Activated CD4-positive, alpha-beta T cell treated with anti-CD3 and anti-CD28 coated beads, Interleukin-2, amount 10 ng/mL, durations not matched to agents 7 days and 5 days (primary cell): ENCODE measurements at regions not wholly inside any gene's neighbourhood (a gene's known extent, or its start where the extent isn't known, plus 50 kb on each side); places are given as distances from the start of the nearest gene placed in this dataset.

Source experiments
- CTCF ChIA-PET: fragments of 350-600 bp; sonication (Branson Sonifier 250); formaldehyde crosslinking; loops from one replicate; lab custom pipeline; 2021; ENCODE audit warnings: antibody characterized with exemption; lab: Charles Lee
- POLR2A ChIA-PET: fragments of 350-600 bp; sonication (Branson Sonifier 250); formaldehyde crosslinking; loops from one replicate; lab custom pipeline; 2021; ENCODE audit warnings: antibody characterized with exemption; lab: Charles Lee
- DNase-seq: peaks from one replicate; pipeline ENCODE4 v3.0.0-alpha.2; 2020
- H3K27ac Mint-ChIP-seq: one replicate; pipeline ENCODE4 v1.8.0; 2021; ENCODE audit warnings: mild to moderate bottlenecking, moderate library complexity, mixed read lengths
- H3K27me3 Mint-ChIP-seq: one replicate; pipeline ENCODE4 v1.8.0; 2021; ENCODE audit warnings: mixed read lengths
- H3K36me3 Mint-ChIP-seq: one replicate; pipeline ENCODE4 v1.8.0; 2021; ENCODE audit warnings: low read depth, mixed read lengths
- H3K4me1 Mint-ChIP-seq: one replicate; pipeline ENCODE4 v1.8.0; 2021; ENCODE audit warnings: mixed read lengths
- H3K4me3 Mint-ChIP-seq: one replicate; pipeline ENCODE4 v1.8.0; 2021; ENCODE audit warnings: mild to moderate bottlenecking, moderate library complexity, mixed read lengths
- H3K9me3 Mint-ChIP-seq: one replicate; pipeline ENCODE4 v1.8.0; 2021; ENCODE audit warnings: mixed read lengths

- no peaks in the 10 kb centered on the region for H3K4me1 Mint-ChIP-seq
- no peaks in the 10 kb centered on the region for H3K27me3 Mint-ChIP-seq
- peaks cover 15% of the 10 kb centered on the region for H3K9me3 Mint-ChIP-seq
- ChIA-PET CTCF (no interaction called here), POLR2A (no interaction called here)
- no peak overlapping the region for H3K27ac Mint-ChIP-seq
- no peaks in the 10 kb centered on the region for H3K36me3 Mint-ChIP-seq
- no peak for DNase-seq
- H3K4me3 Mint-ChIP-seq = no peak overlapping the region
These were observed 848.1 kb upstream of the FRG1 start for GRCh38 chr4:189092581-189092980.

DNA sequence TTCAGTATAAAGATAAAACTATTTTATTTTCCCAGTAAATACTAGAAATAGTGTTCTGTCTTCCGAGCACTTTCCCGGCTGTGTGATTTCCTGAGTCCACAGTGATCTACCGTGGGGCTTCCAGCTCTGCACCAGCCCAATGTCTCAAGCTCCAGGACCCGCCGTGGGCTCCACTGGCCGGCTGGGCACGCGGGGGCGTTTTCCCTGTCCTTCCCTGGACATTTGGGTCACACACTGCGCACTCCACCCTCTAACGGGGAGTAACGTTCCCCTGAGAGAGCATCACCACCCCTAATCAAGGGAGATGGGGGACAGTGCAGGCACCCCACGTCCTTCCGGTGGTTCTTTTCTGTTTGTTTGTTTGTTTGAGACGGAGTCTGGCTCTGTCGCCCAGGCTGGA is 844.6 kb upstream of the FRG1 start:
- H3K4me1 Mint-ChIP-seq = no peaks in the 10 kb centered on the region
- ChIA-PET POLR2A (no interaction called here), CTCF (no interaction called here)
- no peak for DNase-seq
- no peaks in the 10 kb centered on the region for H3K36me3 Mint-ChIP-seq
- H3K27ac Mint-ChIP-seq = no peak overlapping the region
- no peak overlapping the region for H3K4me3 Mint-ChIP-seq
- H3K9me3 Mint-ChIP-seq = peaks cover 13% of the 10 kb centered on the region
- H3K27me3 Mint-ChIP-seq = no peaks in the 10 kb centered on the region

DNA sequence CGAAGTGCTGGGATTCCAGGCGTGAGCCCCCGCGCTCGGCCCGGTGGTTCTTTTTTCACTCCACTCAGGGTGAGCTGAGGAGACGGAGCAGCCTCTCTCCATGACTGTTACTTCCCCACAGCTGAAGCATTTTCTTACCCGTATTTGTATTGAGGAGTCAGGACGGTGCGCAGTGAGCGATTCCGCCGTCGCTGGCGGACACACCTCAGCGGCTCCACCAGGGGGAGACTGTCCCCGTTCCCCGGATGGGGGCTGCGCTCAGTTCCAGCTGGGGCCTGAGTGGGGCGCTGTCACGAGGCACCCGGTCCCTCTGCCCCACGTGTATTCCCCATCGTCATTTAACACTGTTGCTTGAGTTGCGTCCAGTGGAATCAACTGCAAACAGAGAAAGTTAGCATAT is 844.0 kb upstream of the FRG1 start:
- H3K9me3 Mint-ChIP-seq = peaks cover 13% of the 10 kb centered on the region
- no peak overlapping the region for H3K27ac Mint-ChIP-seq
- ChIA-PET CTCF (no interaction called here), POLR2A (no interaction called here)
- no peak for DNase-seq
- H3K4me3 Mint-ChIP-seq = no peak overlapping the region
- H3K36me3 Mint-ChIP-seq = no peaks in the 10 kb centered on the region
- H3K27me3 Mint-ChIP-seq = no peaks in the 10 kb centered on the region
- H3K4me1 Mint-ChIP-seq = no peaks in the 10 kb centered on the region

DNA sequence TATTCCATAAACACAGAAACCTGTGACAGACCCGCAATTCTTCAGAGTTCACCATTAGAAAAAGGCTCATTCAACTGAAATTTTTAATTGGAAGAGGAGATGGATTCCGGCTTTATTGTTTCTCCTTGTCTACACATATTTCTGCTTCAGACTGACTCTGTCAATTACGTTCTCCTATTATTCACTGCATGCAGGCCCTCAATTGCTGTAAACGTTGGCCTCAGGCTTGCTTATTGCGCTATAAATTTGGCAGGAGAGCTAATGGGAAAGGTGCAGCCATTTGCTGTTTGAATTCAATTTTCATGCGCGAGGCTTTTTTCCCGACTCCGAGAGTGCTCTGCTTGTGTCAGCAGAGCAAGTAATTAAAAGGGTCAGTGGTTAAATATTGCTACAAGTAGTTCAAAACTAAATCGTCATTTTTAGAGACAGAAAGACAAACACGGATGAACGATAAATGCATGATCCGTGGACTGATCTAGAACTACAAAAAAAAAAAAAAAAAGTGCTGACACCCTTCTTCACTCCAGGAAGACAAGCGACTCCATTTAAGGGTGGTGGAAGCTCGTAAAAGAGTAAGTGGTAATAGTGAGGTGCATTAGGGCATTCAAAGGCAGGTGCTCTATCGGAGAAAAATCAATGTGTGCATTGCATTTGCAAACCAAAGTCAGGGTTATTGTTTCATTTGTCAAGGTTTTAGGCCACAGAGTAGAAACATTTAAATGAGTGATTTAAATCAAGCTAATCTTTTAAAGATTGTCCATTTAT is 841.6 kb upstream of the FRG1 start:
- no peak overlapping the region for H3K4me3 Mint-ChIP-seq
- H3K27ac Mint-ChIP-seq = no peak overlapping the region
- ChIA-PET CTCF (no interaction called here), POLR2A (no interaction called here)
- H3K9me3 Mint-ChIP-seq = peaks cover 7% of the 10 kb centered on the region
- no peaks in the 10 kb centered on the region for H3K4me1 Mint-ChIP-seq
- H3K36me3 Mint-ChIP-seq = no peaks in the 10 kb centered on the region
- H3K27me3 Mint-ChIP-seq = no peaks in the 10 kb centered on the region
- no peak for DNase-seq

DNA sequence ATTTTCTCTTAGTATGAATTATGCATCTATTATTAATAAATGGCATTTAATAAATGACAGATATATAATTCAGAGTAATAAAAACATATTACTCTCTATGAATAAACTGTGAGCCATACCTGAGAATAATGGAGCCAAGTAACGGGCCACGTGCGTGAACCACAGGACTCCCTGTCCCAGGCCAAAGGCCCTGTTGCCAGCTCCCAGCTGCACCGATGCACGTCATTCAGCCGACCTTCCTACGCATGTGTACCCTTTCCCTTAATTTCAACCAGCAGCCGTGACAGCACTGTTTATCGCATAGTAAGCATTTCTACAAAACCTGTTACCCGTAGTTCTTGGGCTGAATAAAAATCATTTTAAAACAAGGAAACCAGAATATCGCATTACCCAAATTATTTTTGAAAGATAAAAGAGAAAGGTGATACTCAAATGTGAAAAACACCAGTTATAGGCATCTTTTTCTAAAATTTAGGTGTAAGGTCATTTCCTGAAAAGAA is 827.2 kb upstream of the FRG1 start:
- POLR2A ChIA-PET = no interaction called here
- CTCF ChIA-PET = no interaction called here
- Mint-ChIP-seq H3K4me1 (no peaks in the 10 kb centered on the region), H3K27ac (no peak overlapping the region), H3K27me3 (no peaks in the 10 kb centered on the region), H3K36me3 (no peaks in the 10 kb centered on the region), H3K9me3 (peaks cover 7% of the 10 kb centered on the region), H3K4me3 (no peak overlapping the region)
- DNase-seq = no peak

DNA sequence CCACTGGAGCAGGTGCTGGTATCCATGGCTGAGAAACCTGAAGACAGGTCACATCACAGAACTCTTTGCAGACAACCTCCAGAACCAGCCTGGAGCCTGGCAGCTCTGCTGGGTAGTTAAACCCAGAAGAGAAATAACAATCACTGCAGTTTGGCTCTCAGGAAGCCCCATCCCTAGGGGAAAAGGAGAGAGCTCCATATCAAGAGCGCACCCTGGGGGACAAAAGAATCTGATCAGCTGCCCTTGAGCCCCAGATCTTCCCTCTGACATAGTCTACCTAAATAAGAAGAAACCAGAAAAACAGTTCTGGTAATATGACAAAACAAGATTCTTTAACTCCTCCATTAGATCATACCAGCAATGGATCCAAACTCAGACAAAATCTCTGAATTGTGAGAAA is 823.2 kb upstream of the FRG1 start:
- no peak overlapping the region for H3K27ac Mint-ChIP-seq
- H3K4me1 Mint-ChIP-seq = no peaks in the 10 kb centered on the region
- H3K36me3 Mint-ChIP-seq = no peaks in the 10 kb centered on the region
- H3K4me3 Mint-ChIP-seq = no peak overlapping the region
- POLR2A ChIA-PET = no interaction called here
- no peaks in the 10 kb centered on the region for H3K27me3 Mint-ChIP-seq
- no peak for DNase-seq
- H3K9me3 Mint-ChIP-seq = peaks cover 9% of the 10 kb centered on the region
- CTCF ChIA-PET = no interaction called here

DNA sequence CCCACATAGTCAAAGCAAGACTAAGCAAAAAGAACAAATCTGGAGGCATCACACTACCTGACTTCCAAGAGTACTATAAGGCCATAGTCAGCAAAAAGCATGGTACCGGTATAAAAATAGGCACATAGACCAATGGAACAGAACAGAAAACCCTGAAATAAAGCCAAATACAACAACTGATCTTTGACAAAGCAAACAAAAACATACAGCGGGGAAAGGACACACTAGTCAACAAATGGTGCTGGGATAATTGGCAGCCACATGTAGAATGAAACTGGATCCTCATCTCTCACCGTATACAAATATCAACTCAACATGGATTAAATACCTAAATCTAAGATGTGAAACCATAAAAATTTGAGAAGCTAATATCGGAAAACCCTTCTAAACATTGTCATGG is 819.3 kb upstream of the FRG1 start:
- Mint-ChIP-seq H3K9me3 (peaks cover 10% of the 10 kb centered on the region), H3K27ac (no peak overlapping the region), H3K4me1 (no peaks in the 10 kb centered on the region), H3K27me3 (no peaks in the 10 kb centered on the region), H3K4me3 (no peak overlapping the region), H3K36me3 (no peaks in the 10 kb centered on the region)
- ChIA-PET CTCF (no interaction called here), POLR2A (no interaction called here)
- DNase-seq = no peak

- Mint-ChIP-seq H3K27ac (no peak overlapping the region), H3K36me3 (no peaks in the 10 kb centered on the region), H3K9me3 (peaks cover 12% of the 10 kb centered on the region), H3K4me3 (no peak overlapping the region), H3K4me1 (no peaks in the 10 kb centered on the region), H3K27me3 (no peaks in the 10 kb centered on the region)
- ChIA-PET POLR2A (no interaction called here), CTCF (interaction anchor here (0.7 kb wide), 1 partner anchor 16 kb away, joined by 3 read pairs; no protein-coding TSS in a partner anchor)
- no peak for DNase-seq
These were observed 816.4 kb upstream of the FRG1 start for GRCh38 chr4:189124149-189124758.

DNA sequence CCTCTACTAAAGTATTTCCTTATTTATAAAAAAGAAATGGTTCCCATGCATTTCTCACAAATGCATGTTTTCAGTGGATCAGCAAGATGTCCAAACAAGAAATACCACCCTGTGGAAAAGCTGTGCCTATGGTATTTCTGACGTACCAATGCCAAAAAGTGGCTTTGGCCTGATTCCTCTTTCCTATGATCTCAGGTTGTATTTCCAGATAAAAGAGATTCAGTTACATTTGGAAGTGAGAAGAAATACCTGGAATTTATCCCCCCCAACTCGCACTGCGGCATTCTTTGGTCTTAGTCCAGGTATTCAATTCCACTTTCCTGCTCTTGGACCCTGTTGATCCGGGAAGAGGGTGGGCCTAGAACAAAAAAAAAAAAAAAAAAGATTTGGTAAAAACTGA is 815.9 kb upstream of the FRG1 start:
- Mint-ChIP-seq H3K4me1 (no peaks in the 10 kb centered on the region), H3K36me3 (no peaks in the 10 kb centered on the region), H3K9me3 (peaks cover 9% of the 10 kb centered on the region), H3K27ac (no peak overlapping the region), H3K27me3 (no peaks in the 10 kb centered on the region), H3K4me3 (no peak overlapping the region)
- POLR2A ChIA-PET = no interaction called here
- no peak for DNase-seq
- CTCF ChIA-PET = no interaction called here

DNA sequence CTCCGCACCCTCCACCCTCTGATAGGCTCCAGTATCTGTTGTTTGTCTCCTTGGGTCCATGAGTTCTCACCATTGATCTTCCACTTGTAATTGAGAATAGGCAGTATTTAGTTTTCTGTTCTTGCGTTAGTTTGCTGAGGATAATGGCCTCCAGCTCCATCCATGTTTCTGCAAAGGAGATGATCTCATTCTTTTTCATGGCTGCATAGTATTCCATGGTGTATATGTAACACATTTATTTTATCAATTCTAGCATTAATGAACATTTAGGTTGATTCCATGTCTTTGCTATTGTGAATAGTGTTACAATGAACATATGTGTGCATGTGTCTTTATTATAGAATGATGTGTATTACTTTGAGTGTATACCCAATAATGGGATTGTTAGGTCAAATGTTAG is 814.6 kb upstream of the FRG1 start:
- POLR2A ChIA-PET = no interaction called here
- no peak overlapping the region for H3K27ac Mint-ChIP-seq
- no peak overlapping the region for H3K4me3 Mint-ChIP-seq
- no peaks in the 10 kb centered on the region for H3K4me1 Mint-ChIP-seq
- CTCF ChIA-PET = no interaction called here
- H3K9me3 Mint-ChIP-seq = peaks cover 7% of the 10 kb centered on the region
- no peaks in the 10 kb centered on the region for H3K36me3 Mint-ChIP-seq
- H3K27me3 Mint-ChIP-seq = no peaks in the 10 kb centered on the region
- no peak for DNase-seq

GRCh38 chr4:189128341-189128740 is 812.3 kb upstream of the FRG1 start:
- H3K9me3 Mint-ChIP-seq = peaks cover 7% of the 10 kb centered on the region
- H3K4me3 Mint-ChIP-seq = no peak overlapping the region
- H3K27ac Mint-ChIP-seq = no peak overlapping the region
- CTCF ChIA-PET = no interaction called here
- H3K4me1 Mint-ChIP-seq = no peaks in the 10 kb centered on the region
- no peaks in the 10 kb centered on the region for H3K36me3 Mint-ChIP-seq
- POLR2A ChIA-PET = no interaction called here
- no peaks in the 10 kb centered on the region for H3K27me3 Mint-ChIP-seq
- no peak for DNase-seq

- ChIA-PET CTCF (no interaction called here), POLR2A (no interaction called here)
These were observed 811.5 kb upstream of the FRG1 start for GRCh38 chr4:189129044-189129694.

GRCh38 chr4:189131118-189131517 is 809.6 kb upstream of the FRG1 start:
- CTCF ChIA-PET = no interaction called here

More at GRCh38 chr4:189129044-189129694, 811.5 kb upstream of the FRG1 start:
- Mint-ChIP-seq H3K4me3 (no peak overlapping the region), H3K36me3 (no peaks in the 10 kb centered on the region), H3K27me3 (no peaks in the 10 kb centered on the region), H3K9me3 (peaks cover 7% of the 10 kb centered on the region), H3K4me1 (no peaks in the 10 kb centered on the region), H3K27ac (no peak overlapping the region)
- DNase-seq = no peak

More at GRCh38 chr4:189131118-189131517, 809.6 kb upstream of the FRG1 start:
- peaks cover 3% of the 10 kb centered on the region for H3K9me3 Mint-ChIP-seq
- H3K36me3 Mint-ChIP-seq = no peaks in the 10 kb centered on the region
- no peak overlapping the region for H3K27ac Mint-ChIP-seq
- H3K4me3 Mint-ChIP-seq = no peak overlapping the region
- H3K27me3 Mint-ChIP-seq = no peaks in the 10 kb centered on the region
- H3K4me1 Mint-ChIP-seq = no peaks in the 10 kb centered on the region
- POLR2A ChIA-PET = no interaction called here
- DNase-seq = no peak
